HG02610 (cell line): ENCODE measurements at regions not wholly inside any gene's neighbourhood (a gene's known extent, or its start where the extent isn't known, plus 50 kb on each side); places are given as distances from the start of the nearest gene placed in this dataset.
A peak's percentile ranks its signal among the peaks of the same experiment; 100 is the strongest.
"Not testable (repeated sequence)": the region's sequence is repeated elsewhere in the genome, so short reads cannot be mapped to it uniquely, and the experiment has no call there.

Source experiments
- ATAC-seq: cut with Tn5 transposase; IDR thresholded peaks from one replicate; pipeline ENCODE4 v1.9.1; 2021; ENCODE audit warnings: mild to moderate bottlenecking, moderate library complexity; ENCODE audit not compliant: unreplicated experiment

DNA sequence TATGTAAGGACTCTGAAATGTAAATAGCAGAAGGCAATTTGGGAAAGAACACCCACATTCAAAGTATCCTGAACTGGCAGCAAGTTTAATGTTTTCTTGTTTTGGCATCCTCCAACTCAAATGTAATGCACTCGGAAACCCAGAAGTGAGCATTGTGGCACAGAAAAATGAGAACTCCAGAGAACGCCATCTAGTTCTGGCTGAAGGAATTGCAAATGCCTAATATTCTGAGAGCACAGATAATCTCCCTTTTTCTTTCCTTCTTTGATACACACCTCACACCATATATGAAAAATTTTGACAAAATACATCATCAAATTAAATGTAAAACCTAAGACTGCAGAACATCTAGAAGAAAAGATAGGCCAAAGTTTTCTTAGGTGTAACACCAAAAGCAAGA is 52.1 kb downstream of the PWWP3B start:
- ATAC-seq = no peak

DNA sequence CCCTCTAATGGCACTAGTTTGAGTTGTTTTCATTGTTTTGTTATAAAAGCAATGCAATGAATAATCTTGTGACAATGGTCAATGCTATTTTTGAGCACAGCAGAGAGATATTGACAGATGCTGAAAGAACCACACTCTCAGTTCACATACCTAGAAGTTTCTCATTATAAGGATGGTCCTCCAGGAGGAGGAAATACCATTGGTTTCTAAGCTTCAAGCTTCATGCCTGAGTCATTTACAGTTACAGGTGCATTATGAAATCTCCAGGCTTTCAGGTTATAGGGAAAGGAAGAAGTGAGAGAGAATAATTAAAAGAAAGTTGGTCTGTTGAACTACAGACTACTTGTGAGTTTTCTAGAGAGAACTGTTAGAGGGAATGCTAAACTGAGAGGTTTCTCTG is 75.3 kb downstream of the PWWP3B start:
- no peak for ATAC-seq

DNA sequence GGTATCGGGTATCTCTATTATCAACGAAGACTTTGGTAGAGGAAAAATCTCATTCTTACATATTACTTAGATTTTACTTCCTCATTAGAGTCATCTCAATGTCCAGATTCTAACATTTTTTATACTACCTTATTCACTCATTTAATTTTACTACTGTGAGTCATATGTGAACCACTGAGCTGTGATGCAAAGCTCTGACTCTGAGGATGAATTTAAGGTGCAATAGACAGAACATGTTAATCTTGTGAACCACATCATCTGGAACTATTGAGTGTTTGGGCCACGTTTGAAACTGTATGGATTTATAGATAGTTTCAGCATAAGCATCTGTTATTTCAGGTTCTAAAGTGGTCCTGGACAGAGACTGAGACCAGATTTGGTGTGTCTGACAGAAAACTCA is 78.4 kb downstream of the PWWP3B start:
- ATAC-seq = no peak

DNA sequence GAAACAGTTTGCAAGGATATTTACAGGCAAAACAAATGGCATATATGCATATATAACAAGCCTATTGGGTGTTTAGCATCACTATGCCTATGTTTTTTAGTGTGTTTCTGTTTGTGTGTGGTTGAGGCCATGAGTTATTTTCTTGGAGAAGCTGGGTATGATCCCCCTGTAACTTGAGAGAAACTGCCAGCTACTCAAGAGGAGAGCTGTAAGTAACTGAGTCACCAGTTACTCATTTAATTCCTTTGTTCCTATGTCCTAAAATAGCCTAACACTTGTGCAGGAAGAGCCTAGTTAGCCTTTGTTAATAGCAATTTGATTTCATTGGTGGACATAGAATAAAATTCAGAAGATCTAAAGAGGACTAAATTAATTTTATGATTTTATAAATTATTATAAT is 79.1 kb downstream of the PWWP3B start:
- no peak for ATAC-seq

DNA sequence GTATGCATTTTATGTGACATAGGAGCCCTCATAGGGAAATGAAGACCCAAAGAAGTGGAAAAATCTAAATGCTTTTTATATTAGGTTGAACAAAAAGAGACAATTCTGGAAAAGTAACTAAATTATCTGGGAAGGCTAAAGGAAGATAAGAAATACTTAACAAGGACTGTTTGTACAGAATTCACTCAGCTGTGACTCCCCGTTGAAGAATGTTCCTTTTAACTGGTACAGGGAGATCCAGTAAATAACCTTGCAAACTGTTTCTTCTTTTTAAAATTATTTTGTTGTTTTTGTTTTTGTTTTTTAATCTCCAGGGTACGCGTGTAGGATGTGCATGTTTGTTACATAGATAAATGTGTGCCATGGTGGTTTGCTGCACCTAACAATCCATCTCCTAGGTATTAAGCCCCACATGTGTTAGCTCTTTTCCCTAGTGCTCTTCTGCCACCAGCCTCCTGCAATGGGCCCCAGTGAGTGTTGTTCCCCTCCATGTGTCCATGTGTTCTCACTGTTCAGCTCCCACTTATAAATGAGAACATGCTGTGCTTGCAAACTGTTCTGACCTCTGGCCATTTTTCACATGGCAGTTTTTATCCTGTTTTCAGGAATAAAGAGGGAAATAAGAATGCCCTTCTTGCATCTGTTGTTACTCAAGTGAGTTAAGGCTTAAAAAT is 81.7 kb downstream of the PWWP3B start:
- ATAC-seq = no peak

DNA sequence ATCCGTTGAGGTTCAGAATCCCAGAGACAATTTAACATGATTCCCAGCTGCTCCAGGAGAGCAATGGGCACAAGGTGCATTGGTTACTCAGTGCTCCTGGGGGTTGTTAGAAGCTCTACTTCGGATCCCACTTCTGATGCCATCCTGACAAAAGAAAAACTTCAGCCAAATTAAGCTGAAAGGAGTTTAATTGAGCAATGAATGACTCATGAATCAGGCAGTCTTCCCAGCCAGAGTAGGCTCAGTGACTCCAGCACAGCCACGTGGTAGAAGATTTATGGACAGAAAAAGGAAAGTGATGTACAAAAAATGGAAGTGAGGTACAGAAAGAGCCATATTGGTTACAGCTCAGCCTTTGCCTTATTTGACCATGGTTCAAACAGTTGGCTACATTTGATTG is 95.7 kb downstream of the PWWP3B start:
- ATAC-seq = no peak

DNA sequence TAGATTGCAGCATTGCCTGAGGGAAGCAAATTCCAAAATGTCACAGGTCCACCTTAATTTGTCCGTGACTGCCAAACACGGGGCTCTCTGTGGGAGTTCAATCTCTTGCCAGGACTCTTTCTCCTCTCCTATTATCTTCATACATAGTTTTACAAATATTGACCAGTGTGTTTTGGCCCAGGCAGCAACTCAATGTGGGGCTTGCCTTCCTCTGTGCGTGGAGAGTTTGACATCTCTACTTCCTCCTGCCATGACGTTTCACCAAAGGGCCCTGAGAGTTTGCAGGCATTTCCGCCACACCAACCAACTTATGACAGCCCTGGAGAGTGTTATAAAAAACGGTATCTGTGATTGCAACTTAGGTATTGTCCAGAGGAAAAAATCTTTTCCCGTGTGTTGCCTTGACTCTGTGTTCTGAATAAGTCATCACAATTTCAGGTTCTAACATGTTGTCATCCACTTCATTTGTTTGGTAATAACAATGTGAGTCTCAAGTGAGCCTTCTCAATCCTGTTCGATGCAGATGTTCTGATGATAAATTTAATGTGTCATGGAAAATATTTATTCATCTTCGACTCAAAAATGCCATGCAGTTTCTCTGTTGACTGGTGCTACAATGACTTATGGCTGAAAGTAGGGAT is 106.0 kb downstream of the PWWP3B start:
- not testable (repeated sequence) for ATAC-seq

DNA sequence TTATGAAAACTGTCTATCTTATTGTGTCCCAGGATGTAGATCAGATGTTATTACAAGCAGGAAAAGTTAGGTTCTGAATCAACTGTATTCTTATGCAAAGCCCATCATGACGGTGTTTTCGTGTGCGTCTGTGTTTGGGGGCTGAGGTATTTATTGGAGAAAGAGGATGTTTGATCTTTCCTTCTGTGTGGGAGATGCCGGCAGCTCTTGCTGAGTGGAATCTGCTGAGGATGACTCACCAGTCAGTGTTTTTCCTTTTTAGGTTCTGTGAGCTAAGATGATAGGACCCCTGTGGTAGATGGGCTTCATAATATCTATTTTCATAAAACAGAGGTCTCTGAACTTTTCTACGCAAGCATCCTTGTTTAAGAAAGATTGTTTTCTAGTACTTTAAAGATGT is 107.1 kb downstream of the PWWP3B start:
- not testable (repeated sequence) for ATAC-seq

DNA sequence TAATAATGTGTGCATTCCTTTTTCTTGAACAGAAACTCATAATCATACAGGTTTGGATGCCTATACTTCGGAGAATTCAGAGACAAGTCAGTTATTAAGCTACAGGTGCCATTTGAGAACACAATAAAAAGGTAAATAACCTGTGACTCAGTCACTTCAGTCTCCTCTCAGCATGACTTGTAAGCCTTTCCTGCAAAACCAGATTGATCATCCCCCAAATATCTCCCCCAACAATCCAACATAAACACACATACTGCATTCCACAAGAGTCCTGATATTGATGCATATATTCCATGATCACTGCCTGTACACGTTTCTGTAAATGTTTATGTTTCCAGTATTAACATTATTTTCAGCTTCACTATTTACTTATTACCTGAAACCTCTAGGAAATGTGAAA is 110.8 kb downstream of the PWWP3B start:
- no peak for ATAC-seq

DNA sequence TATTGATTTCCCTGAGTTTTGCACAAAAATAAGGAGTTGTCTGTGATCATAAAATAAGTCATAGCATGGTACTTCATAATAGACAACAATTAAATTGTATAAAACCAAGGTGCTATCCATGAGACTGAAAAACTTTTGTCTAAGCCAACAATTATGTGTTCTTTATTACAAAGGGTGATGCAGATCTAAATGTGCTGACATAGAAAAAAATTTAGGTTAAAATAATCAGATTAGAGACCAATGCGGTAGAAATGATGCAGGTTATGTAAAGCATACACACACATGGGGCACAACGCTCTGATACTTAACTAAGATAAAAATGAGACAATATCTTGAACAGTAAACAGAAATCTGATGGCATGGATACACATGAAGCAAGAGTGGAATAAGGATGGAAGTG is 113.3 kb downstream of the PWWP3B start:
- no peak for ATAC-seq

DNA sequence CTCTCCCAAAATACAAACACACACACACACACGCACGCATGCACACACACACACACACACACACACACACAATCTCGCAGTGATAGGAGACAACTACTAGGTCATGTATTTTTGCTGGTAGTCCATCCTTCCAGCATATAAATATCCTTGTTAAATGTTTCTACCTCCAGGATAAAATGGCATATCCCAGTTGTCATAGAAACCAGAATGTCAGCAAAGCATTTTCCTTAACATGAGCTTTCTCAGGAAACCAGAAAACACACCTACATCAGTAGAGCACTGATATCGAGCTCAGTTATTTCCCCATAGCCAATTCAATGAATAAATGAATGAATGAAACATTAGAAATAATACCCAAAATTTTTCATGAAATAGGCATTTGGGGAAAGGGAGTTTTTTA is 115.7 kb downstream of the PWWP3B start:
- ATAC-seq = no peak

DNA sequence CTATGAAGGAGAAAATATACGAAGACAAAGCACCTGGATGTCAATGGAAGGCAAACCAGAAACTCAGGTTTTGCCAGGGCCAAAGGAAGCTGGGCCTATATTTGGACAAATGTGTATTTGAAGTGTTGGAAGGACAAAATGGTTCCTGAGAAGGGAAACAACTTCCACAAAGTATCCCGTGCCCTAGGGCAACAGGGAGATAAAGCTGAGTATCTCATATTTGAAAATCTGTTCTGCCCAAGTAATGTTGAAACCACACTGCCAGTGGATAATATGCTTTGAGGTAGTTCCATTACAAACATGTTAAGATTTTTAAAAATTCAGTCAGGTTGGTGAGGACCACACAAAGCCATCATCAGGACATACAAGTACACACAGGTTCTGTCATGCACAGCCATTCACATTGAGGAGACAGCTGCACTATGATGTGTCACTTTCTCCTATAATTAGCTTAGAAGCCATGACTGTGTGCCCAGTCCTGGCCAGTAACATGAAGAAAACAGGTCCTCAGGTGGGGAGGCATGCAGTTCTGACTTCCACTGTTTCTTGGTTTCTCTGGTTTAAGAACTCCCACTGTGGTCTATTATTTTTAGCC is 116.4 kb downstream of the PWWP3B start:
- no peak for ATAC-seq

DNA sequence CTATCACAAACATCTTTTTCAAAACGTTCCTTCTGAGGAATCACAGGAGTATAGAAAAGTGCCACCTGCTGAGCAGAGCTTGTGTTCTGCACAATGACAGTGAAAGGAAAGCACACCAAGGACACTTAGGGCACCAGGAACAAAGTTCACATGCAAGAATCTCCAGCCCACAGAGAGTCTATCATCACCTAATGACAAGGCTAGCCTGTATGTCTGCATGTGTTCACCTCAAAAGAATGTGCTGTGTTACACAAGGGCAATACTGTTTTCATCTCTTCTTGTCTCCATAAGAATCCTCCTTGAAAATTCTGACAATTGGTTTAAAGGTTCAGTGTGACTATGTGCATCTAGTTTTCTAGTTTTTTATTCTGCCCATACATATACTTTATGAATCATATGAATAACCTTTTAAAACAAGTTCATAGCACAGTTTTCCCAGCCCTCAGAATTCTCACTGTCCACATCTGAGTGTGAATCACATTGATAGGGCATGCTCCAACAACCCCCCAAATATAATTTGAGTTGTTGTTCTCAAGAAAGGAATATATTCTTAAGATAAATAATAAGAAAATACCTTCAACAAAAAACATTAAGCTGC is 118.0 kb downstream of the PWWP3B start:
- ATAC-seq = no peak

DNA sequence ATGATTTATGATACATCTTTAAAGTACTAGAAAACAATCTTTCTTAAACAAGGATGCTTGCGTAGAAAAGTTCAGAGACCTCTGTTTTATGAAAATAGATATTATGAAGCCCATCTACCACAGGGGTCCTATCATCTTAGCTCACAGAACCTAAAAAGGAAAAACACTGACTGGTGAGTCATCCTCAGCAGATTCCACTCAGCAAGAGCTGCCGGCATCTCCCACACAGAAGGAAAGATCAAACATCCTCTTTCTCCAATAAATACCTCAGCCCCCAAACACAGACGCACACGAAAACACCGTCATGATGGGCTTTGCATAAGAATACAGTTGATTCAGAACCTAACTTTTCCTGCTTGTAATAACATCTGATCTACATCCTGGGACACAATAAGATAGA is 122.7 kb downstream of the PWWP3B start:
- ATAC-seq = not testable (repeated sequence)

DNA sequence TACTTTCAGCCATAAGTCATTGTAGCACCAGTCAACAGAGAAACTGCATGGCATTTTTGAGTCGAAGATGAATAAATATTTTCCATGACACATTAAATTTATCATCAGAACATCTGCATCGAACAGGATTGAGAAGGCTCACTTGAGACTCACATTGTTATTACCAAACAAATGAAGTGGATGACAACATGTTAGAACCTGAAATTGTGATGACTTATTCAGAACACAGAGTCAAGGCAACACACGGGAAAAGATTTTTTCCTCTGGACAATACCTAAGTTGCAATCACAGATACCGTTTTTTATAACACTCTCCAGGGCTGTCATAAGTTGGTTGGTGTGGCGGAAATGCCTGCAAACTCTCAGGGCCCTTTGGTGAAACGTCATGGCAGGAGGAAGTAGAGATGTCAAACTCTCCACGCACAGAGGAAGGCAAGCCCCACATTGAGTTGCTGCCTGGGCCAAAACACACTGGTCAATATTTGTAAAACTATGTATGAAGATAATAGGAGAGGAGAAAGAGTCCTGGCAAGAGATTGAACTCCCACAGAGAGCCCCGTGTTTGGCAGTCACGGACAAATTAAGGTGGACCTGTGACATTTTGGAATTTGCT is 123.8 kb downstream of the PWWP3B start:
- ATAC-seq = not testable (repeated sequence)

DNA sequence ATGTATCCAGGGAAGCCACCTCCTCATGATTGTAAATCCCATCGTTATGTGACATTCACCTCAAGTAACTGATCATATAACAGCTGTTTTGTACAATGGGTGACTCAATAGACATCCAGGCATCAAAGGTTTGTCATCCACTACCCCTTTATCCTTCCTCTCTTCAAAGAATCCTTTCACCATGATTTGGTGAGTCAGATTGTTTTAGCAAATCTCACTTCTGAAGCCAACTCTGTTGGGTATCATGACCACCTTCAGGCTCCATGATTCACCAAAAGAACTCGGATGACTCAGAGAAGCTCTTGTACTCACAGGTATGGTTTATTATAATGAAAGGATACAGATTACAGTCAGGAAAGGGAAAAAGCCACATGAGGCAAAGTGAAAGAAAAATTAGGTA is 132.1 kb downstream of the PWWP3B start:
- ATAC-seq = no peak

DNA sequence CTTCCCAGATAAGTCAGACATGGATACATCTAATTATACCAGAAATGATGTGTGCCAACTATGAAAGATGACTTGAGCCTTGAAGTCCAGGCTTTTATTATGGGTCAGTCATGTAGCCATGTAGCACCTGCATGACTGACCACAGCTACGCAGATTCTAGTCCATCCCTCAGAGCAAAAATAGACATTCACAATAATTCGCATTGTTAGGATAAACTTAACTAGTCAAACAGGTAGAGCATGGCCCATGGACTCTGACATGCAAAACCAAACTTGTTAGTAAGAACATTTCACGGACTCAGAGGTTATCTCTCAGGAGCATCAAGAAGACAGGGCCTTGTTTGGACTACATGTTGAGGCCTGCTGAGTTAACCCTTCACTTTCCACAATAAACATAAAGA is 132.6 kb downstream of the PWWP3B start:
- ATAC-seq = no peak

DNA sequence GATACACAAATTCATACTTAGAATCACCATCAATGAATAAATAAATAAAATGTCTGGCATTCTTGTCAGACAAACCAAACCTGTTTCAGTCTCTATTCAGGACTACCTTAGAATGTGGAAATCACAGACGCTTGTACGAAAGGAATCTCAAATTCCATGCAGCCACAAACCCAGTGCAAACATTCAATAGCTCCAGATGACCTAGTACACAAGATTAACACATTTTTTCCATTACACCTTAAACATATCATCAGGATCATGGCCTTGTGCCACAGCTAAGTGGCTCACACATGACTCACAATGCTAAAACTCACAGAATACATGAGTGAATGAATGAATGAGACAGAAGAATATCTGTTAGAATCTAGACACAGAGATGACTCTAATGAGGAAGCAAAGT is 134.2 kb downstream of the PWWP3B start:
- ATAC-seq = no peak

DNA sequence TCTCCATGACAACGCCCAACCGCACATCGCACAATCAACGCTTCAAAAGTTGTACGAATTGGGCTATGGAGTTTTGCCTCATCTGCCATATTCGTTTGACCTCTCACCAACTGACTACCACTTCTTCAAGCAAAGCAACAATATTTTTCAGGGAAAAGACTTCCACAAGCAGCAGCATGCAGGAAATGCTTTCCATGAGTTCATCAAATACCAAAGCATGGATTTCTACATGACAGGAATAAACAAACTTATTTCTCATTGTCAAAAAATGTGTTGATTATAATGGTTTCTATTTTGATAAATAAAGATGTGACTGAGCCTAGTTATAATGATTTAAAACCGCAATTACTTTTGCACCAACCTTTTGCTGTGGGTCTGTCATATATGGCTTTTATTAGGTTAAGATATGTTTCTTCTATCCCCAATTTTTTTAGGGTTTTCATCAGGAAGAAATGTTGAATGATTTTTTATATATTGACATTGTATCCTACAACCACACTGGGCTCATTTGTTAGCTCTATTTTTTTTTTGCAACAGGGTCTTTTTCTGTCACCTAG is 138.4 kb downstream of the PWWP3B start:
- ATAC-seq = no peak

DNA sequence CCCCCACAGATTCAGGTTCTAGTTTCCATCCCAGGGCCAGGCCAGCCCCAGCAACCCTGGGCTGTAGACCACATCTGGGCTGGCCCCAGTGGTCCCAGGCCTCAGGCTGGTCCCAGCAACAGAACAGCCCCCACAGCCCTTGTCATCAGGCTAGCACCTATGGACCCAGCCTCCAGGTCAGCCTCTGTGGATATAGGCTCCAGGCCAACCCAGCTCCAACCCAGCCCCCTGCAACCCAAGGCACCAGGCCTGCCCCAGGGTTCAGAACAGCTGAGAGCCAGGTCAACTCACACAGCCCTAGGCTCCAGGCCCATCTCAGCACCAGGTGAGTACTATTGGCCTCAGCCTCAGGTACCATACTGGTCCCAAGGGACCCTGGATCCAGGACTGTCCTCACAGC is 155.3 kb downstream of the PWWP3B start:
- no peak for ATAC-seq

DNA sequence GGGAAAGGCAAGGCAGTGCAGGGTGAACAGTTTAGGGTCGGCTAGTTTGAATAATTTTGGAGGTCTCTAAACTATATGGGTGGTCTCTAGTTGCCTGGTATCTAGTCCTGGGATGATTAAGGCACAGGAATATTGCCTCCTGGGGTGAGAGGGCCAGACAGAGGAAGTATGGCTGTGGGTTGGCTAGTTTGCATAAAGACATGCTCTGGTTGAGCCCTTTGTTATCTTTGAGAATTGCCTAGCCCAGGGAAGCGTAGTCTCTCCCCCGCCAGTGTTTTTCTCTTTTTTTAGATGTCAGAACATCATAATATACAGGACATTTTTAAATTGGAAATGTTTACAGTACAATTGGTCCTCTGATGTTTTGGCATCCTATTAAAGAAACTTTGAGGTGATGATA is 163.5 kb downstream of the PWWP3B start:
- ATAC-seq = peak; percentile 82
